Hepatocyte (in vitro differentiated cells): ENCODE measurements at regions not wholly inside any gene's neighbourhood (a gene's known extent, or its start where the extent isn't known, plus 50 kb on each side); places are given as distances from the start of the nearest gene placed in this dataset.

ENCODE experiments used
- DNase-seq: peaks from one replicate; pipeline ENCODE4 v3.0.0-alpha.2; 2016; ENCODE audit warnings: low spot score
- H2AFZ ChIP-seq: fragments of 200-600 bp; sonication (generic); 2 replicates; pipeline ENCODE4 v1.6.0; 2016; ENCODE audit warnings: antibody characterized with exemption, mild to moderate bottlenecking
- H3K27ac ChIP-seq: fragments of 200-600 bp; sonication (generic); 2 replicates; pipeline ENCODE4 v1.5.1; 2016; ENCODE audit warnings: mild to moderate bottlenecking
- H3K27me3 ChIP-seq: fragments of 200-600 bp; sonication (generic); 2 replicates; pipeline ENCODE4 v1.6.1; 2016
- H3K36me3 ChIP-seq: fragments of 200-600 bp; sonication (generic); replicated peaks from 2 replicates; pipeline ENCODE4 v1.5.1; 2016; ENCODE audit warnings: low read depth; ENCODE audit not compliant: insufficient read depth
- H3K4me1 ChIP-seq: fragments of 200-600 bp; sonication (generic); 2 replicates; pipeline ENCODE4 v1.5.1; 2016; ENCODE audit warnings: mild to moderate bottlenecking, moderate library complexity; ENCODE audit not compliant: insufficient read depth
- H3K4me2 ChIP-seq: fragments of 200-600 bp; sonication (generic); 2 replicates; pipeline ENCODE4 v1.6.0; 2016
- H3K4me3 ChIP-seq: fragments of 200-600 bp; sonication (generic); 2 replicates; pipeline ENCODE4 v1.5.1; 2016; ENCODE audit warnings: mild to moderate bottlenecking
- H3K79me2 ChIP-seq: fragments of 200-600 bp; sonication (generic); 2 replicates; pipeline ENCODE4 v1.6.0; 2017; ENCODE audit warnings: mild to moderate bottlenecking
- H3K9me2 ChIP-seq: fragments of 200-600 bp; sonication (generic); replicated peaks from 2 replicates; pipeline ENCODE4 v1.6.0; 2017; ENCODE audit warnings: mild to moderate bottlenecking; ENCODE audit not compliant: insufficient read depth
- H3K9me3 ChIP-seq: fragments of 200-600 bp; sonication (generic); 2 replicates; pipeline ENCODE4 v1.5.1; 2016; ENCODE audit warnings: low read depth, mild to moderate bottlenecking
- H4K20me1 ChIP-seq: fragments of 200-600 bp; sonication (generic); 2 replicates; pipeline ENCODE4 v1.6.0; 2016; ENCODE audit warnings: mild to moderate bottlenecking; ENCODE audit not compliant: insufficient read depth, poor library complexity, severe bottlenecking
- CTCF ChIP-seq: fragments of 200-600 bp; sonication (generic); IDR thresholded peaks from 2 replicates; pipeline ENCODE4 v1.5.1; 2016; ENCODE audit warnings: antibody characterized with exemption, mild to moderate bottlenecking; ENCODE audit not compliant: poor library complexity
- EZH2 ChIP-seq: fragments of 200-600 bp; sonication (generic); IDR thresholded peaks from 2 replicates; pipeline ENCODE4 v1.6.1; 2016; ENCODE audit warnings: antibody characterized with exemption, mild to moderate bottlenecking, borderline replicate concordance
- EZH2phosphoT487 ChIP-seq: fragments of 200-600 bp; sonication (generic); IDR thresholded peaks from one replicate; pipeline ENCODE4 v1.6.1; 2018; ENCODE audit warnings: antibody characterized with exemption, mild to moderate bottlenecking, low read depth, moderate library complexity; ENCODE audit not compliant: unreplicated experiment, severe bottlenecking
- WGBS: methylation state at CpG from one replicate; pipeline ENCODE4 v1.1.6; 2016; ENCODE audit warnings: low lambda C conversion rate; ENCODE audit errors: missing lambda C conversion rate; 5-methylcytosine and 5-hydroxymethylcytosine counted together

GRCh38 chr4:162984621-162985020 is 182.1 kb downstream of the NAF1 start:
- Histone ChIP-seq H3K9me3 (no peaks in the 10 kb centered on the region), H3K36me3 (no peaks in the 10 kb centered on the region), H3K4me2 (no peak overlapping the region), H4K20me1 (no peaks in the 10 kb centered on the region), H3K79me2 (no peaks in the 10 kb centered on the region), H3K4me3 (no peak overlapping the region), H3K4me1 (no peaks in the 10 kb centered on the region), H3K27ac (no peak overlapping the region), H3K9me2 (no peaks in the 10 kb centered on the region), H2AFZ (no peak overlapping the region), H3K27me3 (no peaks in the 10 kb centered on the region)
- WGBS: 90% methylated on average over 18 of the region's 18 CpGs
- TF ChIP-seq CTCF (no peak), EZH2phosphoT487 (no peak), EZH2 (no peak)
- DNase-seq: no peak

GRCh38 chr4:162981823-162982222 is 184.9 kb downstream of the NAF1 start:
- H2AFZ ChIP-seq: no peak overlapping the region
- H3K4me2 ChIP-seq: no peak overlapping the region
- H3K36me3 ChIP-seq: no peaks in the 10 kb centered on the region
- no peaks in the 10 kb centered on the region for H3K27me3 ChIP-seq
- no peaks in the 10 kb centered on the region for H3K4me1 ChIP-seq
- no peak for DNase-seq
- H3K9me3 ChIP-seq: no peaks in the 10 kb centered on the region
- H3K27ac ChIP-seq: no peak overlapping the region
- 88% methylated on average over 2 of the region's 2 CpGs for WGBS
- no peak overlapping the region for H3K4me3 ChIP-seq
- no peak for TF ChIP-seq CTCF
- TF ChIP-seq EZH2phosphoT487: no peak
- no peak for TF ChIP-seq EZH2
- H3K79me2 ChIP-seq: no peaks in the 10 kb centered on the region
- no peaks in the 10 kb centered on the region for H3K9me2 ChIP-seq
- no peaks in the 10 kb centered on the region for H4K20me1 ChIP-seq

DNA sequence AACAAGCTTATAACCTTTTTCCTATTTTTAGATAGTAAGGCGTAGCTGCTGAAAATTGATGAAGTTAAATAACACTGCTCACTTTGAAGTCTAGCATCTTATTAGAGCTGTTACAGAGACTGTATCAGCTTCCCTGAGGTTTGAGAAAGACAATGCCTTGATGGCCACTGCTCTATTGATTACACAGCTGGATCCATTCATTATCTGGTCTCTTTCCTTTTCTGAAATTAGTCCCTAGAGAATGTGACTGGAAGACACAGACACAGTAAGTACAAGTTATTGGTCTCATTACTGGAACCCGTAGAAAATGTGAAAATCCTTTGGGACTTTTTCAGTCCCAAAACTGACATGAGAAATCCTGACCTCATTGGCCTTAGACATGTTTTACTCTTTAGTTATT is 188.3 kb downstream of the NAF1 start:
- Histone ChIP-seq H3K4me1 (no peaks in the 10 kb centered on the region), H3K27ac (no peak overlapping the region), H3K9me3 (no peaks in the 10 kb centered on the region), H2AFZ (no peak overlapping the region), H3K27me3 (no peaks in the 10 kb centered on the region), H4K20me1 (no peaks in the 10 kb centered on the region), H3K36me3 (no peaks in the 10 kb centered on the region), H3K79me2 (no peaks in the 10 kb centered on the region), H3K9me2 (no peaks in the 10 kb centered on the region), H3K4me2 (no peak overlapping the region), H3K4me3 (no peak overlapping the region)
- 70% methylated on average over 2 of the region's 2 CpGs for WGBS
- no peak for TF ChIP-seq EZH2phosphoT487
- DNase-seq: no peak

DNA sequence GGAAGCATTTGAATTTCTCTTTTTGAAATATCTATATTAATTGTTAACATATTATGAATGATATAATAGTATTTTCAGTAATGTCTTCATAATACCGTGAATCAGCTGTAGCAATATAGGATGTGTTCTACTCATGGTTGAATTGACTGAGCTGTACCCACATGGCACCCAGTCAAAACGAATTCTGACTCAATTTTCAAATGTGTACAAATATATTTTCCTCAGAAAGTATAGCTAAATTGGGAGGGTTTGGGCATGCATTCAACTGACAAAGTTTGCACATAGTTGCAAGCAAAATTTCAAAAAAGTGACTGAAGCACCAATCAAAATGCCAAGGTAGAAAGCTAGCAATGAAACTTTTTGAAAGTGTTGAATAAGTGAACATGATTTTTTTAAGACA is 188.9 kb downstream of the NAF1 start:
- no peaks in the 10 kb centered on the region for H3K36me3 ChIP-seq
- no peaks in the 10 kb centered on the region for H4K20me1 ChIP-seq
- H3K27me3 ChIP-seq: no peaks in the 10 kb centered on the region
- H3K4me1 ChIP-seq: no peaks in the 10 kb centered on the region
- 71% methylated on average over 2 of the region's 2 CpGs for WGBS
- no peaks in the 10 kb centered on the region for H3K9me3 ChIP-seq
- H3K79me2 ChIP-seq: no peaks in the 10 kb centered on the region
- H3K4me3 ChIP-seq: no peak overlapping the region
- H3K9me2 ChIP-seq: no peaks in the 10 kb centered on the region
- H3K27ac ChIP-seq: no peak overlapping the region
- no peak overlapping the region for H2AFZ ChIP-seq
- no peak overlapping the region for H3K4me2 ChIP-seq
- DNase-seq: no peak
- TF ChIP-seq EZH2phosphoT487: no peak
